GM13977 (cell line): ENCODE measurements at regions not wholly inside any gene's neighbourhood (a gene's known extent, or its start where the extent isn't known, plus 50 kb on each side); places are given as distances from the start of the nearest gene placed in this dataset.
"Not testable (repeated sequence)": the region's sequence is repeated elsewhere in the genome, so short reads cannot be mapped to it uniquely, and the experiment has no call there.

Experiments
- DNase-seq: peaks from one replicate; pipeline ENCODE4 v3.0.0; 2012; ENCODE audit warnings: low spot score
- CTCF ChIP-seq: IDR thresholded peaks from 2 replicates; pipeline ENCODE4 v1.5.1; 2012; ENCODE audit warnings: mild to moderate bottlenecking, control low read depth; ENCODE audit not compliant: insufficient read depth; ENCODE audit errors: extremely low read depth, missing control alignments
- in situ Hi-C: fragments of 300-500 bp; cut with MboI; formaldehyde crosslinking; loops from one replicate; pipeline ENCODE4 v1.12.0; 2022; ENCODE audit warnings: low sequenced_read_pairs, low pct_unique_long_range_greater_than_20kb, mixed read lengths, inconsistent platforms; ENCODE audit not compliant: unreplicated experiment

- DNase-seq, in situ Hi-C loops: not testable (repeated sequence)
Measured at GRCh38 chrX:140633105-140633504, 76.5 kb upstream of the LINC00632 start.

DNA sequence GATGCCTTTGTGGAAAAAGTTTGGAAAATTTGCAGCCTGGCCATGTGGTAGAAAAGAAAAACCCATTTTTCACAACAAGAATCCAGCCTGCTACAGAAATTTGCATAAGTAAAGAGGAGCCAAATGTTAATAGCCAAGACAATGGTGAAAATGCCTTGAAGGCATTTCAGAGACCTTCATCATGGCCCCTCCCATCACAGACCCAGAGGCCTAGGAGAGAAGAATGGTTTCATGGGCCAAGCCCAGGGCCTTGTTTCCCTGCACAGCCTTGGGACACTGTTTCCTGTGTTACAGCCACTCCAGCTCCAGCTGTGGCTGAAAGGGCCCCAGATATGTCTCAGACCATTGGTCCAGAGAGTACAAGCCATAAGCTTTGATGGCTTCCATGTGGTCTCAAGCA lies 101.4 kb upstream of the LINC00632 start:
- DNase-seq = no peak
- no peak for TF ChIP-seq CTCF
- in situ Hi-C loops = no loop called here

GRCh38 chrX:140602140-140602539 lies 97.3 kb upstream of the SOX3 start:
- no peak for TF ChIP-seq CTCF
- DNase-seq = no peak
- in situ Hi-C loops = no loop called here

- no peak for DNase-seq
- TF ChIP-seq CTCF = no peak
- in situ Hi-C loops = no loop called here
Measured at GRCh38 chrX:140599851-140600250, 95.0 kb upstream of the SOX3 start.

DNA sequence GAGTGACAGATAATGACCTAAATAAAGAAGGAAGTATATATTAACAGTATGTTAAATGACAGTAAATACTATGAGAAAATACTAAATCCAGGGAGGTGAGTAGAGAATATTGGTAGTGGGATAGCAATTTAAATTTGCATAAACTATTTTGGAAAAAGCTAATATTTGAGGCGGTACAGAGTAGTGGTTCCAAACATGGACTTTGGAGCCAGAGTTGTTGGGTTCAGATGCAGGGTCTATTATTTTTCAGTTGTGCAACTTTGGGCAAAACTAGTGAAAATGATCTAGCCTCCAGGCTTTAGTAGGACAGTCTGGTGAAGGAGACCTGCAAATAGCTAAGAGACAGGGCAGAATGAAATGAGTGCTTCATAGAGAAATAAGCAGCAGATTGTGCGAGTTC lies 84.8 kb upstream of the SOX3 start:
- no peak for TF ChIP-seq CTCF
- in situ Hi-C loops = no loop called here

DNA sequence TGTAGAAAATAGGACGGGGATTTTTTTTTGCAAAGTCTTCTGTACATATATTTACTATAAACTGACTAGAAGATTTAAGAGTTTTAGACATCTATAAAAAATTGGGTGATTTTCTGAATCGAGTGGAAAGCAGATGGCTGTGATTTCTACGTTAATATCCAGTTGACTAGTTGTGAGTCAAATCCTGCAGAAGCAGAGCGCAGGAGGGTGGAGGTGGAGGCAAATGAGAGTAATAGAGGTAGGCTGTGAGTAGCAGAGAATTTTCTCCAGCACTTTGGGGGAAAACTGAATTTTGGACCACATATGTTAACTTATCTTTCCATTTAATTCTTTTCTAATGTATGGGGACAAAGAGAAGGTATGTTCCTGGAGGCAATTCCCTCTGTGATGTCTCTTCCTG lies 82.1 kb upstream of the SOX3 start:
- TF ChIP-seq CTCF = no peak
- DNase-seq = no peak
- in situ Hi-C loops = no loop called here

More for the DNA sequence above, 84.8 kb upstream of the SOX3 start:
- no peak for DNase-seq

GRCh38 chrX:140580478-140580877 lies 75.6 kb upstream of the SOX3 start:
- no peak for TF ChIP-seq CTCF

GRCh38 chrX:140572724-140573123 lies 67.9 kb upstream of the SOX3 start:
- peak; percentile 31 for DNase-seq
- in situ Hi-C loops = no loop called here
- TF ChIP-seq CTCF = peak; percentile 82

More at GRCh38 chrX:140580478-140580877, 75.6 kb upstream of the SOX3 start:
- DNase-seq = no peak
- in situ Hi-C loops = no loop called here
